ENCODE measurements at regions not wholly inside any gene's neighbourhood (a gene's known extent, or its start where the extent isn't known, plus 50 kb on each side); places are given as distances from the start of the nearest gene placed in this dataset.

DNA sequence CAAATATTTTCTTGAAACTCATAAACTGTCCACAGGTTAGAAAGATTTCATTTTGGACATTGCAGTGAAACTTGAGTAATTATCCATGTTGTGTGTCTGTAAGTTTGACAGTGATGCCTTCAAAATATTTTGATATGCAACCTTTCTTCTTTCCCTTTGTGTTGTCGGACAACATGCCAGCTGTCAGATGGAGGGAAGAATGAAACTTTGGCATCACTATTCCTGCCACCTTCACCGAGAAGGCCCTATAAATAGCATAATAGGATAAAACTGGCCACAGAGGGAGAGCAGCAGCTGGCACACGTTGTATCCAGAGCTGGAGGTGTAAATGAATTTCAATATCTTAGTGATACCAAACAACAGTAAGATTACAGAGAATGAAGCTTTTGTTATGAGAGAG lies 436.7 kb upstream of the CFAP20DC start:
- Histone ChIP-seq H3K27me3 (no peaks in the 10 kb centered on the region), H3K4me1 (no peaks in the 10 kb centered on the region)
- TF ChIP-seq POLR2AphosphoS5 (IDR thresholded peaks at IDR 0.05): no peak

DNA sequence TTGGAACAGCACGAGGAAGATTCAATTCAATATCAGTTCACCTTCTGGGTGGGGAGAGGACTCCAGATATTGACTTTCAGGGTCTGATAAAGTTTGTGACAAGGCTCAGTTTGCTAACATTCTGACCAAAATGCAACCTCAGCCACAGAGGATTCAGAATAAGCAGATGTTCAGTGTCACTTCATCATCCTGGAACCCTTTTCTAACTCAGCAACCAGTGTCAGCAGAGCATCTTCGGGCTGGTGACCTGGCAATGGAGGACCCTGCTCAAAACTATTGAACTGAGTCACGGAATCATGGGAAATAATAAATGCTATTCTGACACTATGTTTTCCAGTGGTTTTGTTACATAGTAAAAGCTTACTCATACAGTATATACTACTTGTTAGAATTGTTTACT lies 433.4 kb upstream of the CFAP20DC start:
- WGBS: 86% methylated on average over 3 of the region's 3 CpGs
- TF ChIP-seq POLR2A (IDR thresholded peaks at IDR 0.05; ENCODE audit: low read depth) (no peak), EP300 (IDR thresholded peaks at IDR 0.05) (no peak), POLR2AphosphoS5 (IDR thresholded peaks at IDR 0.05) (no peak)
- TF ChIP-seq, protein P1, sequence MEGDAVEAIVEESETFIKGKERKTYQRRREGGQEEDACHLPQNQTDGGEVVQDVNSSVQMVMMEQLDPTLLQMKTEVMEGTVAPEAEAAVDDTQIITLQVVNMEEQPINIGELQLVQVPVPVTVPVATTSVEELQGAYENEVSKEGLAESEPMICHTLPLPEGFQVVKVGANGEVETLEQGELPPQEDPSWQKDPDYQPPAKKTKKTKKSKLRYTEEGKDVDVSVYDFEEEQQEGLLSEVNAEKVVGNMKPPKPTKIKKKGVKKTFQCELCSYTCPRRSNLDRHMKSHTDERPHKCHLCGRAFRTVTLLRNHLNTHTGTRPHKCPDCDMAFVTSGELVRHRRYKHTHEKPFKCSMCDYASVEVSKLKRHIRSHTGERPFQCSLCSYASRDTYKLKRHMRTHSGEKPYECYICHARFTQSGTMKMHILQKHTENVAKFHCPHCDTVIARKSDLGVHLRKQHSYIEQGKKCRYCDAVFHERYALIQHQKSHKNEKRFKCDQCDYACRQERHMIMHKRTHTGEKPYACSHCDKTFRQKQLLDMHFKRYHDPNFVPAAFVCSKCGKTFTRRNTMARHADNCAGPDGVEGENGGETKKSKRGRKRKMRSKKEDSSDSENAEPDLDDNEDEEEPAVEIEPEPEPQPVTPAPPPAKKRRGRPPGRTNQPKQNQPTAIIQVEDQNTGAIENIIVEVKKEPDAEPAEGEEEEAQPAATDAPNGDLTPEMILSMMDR (IDR thresholded peaks at IDR 0.05): no peak

More for the DNA sequence above, 436.7 kb upstream of the CFAP20DC start:
- 47% methylated on average over 3 of the region's 3 CpGs for WGBS
- Histone ChIP-seq H3K4me3 (no peak overlapping the region), H3K9me3 (no peaks in the 10 kb centered on the region), H3K27ac (replicated peaks in 1 of 4) (no peak overlapping the region), H3K36me3 (no peaks in the 10 kb centered on the region)
- intact Hi-C loops (cut with DNase I): no loop called here
- no peak for DNase-seq (ENCODE audit: extremely low spot score)

DNA sequence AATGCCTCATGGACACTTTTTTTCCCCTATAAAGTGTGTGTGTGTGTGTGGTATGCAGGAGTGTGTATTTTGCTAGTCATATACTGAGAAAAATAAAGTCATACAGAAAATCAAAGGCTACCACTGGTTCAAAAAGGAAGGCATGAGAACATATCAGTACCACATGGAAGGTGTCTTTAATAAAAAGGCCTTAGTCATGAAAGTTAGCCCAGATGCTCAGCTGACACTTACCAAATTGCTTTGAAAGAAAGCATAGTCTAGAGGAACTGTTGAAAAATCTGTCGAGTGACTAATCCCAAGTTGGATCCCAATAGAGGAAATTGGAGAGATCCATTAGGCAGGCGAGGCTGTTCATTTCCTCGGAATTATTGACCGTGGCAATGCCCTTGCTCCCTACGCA lies 432.9 kb upstream of the CFAP20DC start:
- Histone ChIP-seq H3K4me3 (no peak overlapping the region), H3K9me3 (no peaks in the 10 kb centered on the region), H3K36me3 (no peaks in the 10 kb centered on the region), H3K27ac (replicated peaks in 1 of 4) (no peak overlapping the region), H3K27me3 (no peaks in the 10 kb centered on the region), H3K4me1 (no peaks in the 10 kb centered on the region)
- intact Hi-C loops (cut with DNase I): no loop called here
- TF ChIP-seq EP300 (IDR thresholded peaks at IDR 0.05): no peak
- TF ChIP-seq POLR2AphosphoS5 (IDR thresholded peaks at IDR 0.05): no peak
- TF ChIP-seq, protein P1 (IDR thresholded peaks at IDR 0.05): no peak
- no peak for TF ChIP-seq POLR2A (IDR thresholded peaks at IDR 0.05; ENCODE audit: low read depth)
- no peak for DNase-seq (ENCODE audit: extremely low spot score)
- WGBS: 70% methylated on average over 5 of the region's 5 CpGs

More for the DNA sequence above, 433.4 kb upstream of the CFAP20DC start:
- Histone ChIP-seq H3K27me3 (no peaks in the 10 kb centered on the region), H3K4me1 (no peaks in the 10 kb centered on the region), H3K9me3 (no peaks in the 10 kb centered on the region), H3K4me3 (no peak overlapping the region), H3K27ac (replicated peaks in 1 of 4) (no peak overlapping the region), H3K36me3 (no peaks in the 10 kb centered on the region)
- DNase-seq (ENCODE audit: extremely low spot score): no peak
- intact Hi-C loops (cut with DNase I): no loop called here

DNA sequence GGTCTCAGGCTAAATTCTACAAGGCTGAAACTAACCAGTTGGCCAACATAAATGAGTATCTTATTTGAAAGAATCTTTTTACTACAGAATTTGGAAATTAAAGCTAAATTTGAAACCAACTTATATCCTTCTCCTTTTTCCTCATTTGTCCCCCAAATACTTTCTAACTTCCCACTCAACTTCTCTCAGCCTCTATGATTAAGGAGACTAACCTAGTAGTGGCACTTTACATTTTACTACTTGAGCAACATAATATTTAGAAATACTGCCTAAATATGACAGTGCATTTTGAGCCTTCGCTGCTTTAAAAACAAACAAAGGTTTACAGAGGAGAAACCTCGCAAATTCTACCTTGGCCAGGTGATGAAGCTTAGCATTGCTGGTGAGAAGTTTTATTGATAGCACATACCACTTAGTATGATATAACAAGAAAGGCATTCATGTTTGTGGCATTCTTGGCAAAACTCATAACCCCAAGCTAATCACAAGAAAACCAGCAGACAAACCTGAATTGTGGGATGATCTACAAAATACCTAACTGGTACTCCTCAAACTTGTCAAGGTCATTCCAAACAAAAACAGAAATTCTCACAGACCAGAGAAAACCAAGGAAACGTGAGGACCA lies 432.1 kb upstream of the CFAP20DC start:
- Histone ChIP-seq H3K27ac (replicated peaks in 1 of 4) (no peak overlapping the region), H3K4me3 (no peak overlapping the region), H3K27me3 (no peaks in the 10 kb centered on the region), H3K9me3 (no peaks in the 10 kb centered on the region), H3K4me1 (no peaks in the 10 kb centered on the region), H3K36me3 (no peaks in the 10 kb centered on the region)
- TF ChIP-seq EP300 (IDR thresholded peaks at IDR 0.05) (no peak), POLR2AphosphoS5 (IDR thresholded peaks at IDR 0.05) (no peak), POLR2A (IDR thresholded peaks at IDR 0.05; ENCODE audit: low read depth) (no peak)
- TF ChIP-seq, protein P1 (IDR thresholded peaks at IDR 0.05): no peak
- intact Hi-C loops (cut with DNase I): no loop called here
- 87% methylated on average over 3 of the region's 3 CpGs for WGBS
- no peak for DNase-seq (ENCODE audit: extremely low spot score)

DNA sequence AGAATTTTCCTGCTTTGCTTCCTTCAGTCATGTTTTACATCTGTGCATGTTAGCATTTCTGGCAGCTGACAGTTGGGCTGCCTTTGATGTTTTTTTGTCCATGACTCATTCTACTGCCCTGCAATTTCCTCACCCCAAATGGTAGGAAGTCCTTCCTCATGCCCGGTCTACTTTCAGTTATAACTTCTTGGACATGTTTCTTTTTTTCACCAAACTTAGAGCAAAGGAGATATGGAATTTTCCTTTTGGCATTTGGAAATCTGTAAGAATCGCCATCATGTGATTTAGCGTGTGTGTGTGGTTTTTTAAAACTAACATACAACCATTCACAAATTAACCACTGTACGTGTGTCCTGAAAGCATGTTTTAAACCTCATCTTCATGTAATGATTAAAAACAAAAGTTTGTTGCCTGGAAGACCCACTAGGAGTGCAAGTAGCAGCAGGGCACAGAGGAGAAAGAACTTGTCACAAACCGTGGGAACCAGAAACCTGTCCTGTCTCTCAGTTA lies 430.7 kb upstream of the CFAP20DC start:
- DNase-seq (ENCODE audit: extremely low spot score): no peak
- intact Hi-C loops (cut with DNase I): no loop called here

More for the DNA sequence above, 430.7 kb upstream of the CFAP20DC start:
- Histone ChIP-seq H3K4me1 (no peaks in the 10 kb centered on the region), H3K4me3 (no peak overlapping the region), H3K27ac (replicated peaks in 1 of 4) (no peak overlapping the region), H3K27me3 (no peaks in the 10 kb centered on the region), H3K36me3 (no peaks in the 10 kb centered on the region), H3K9me3 (no peaks in the 10 kb centered on the region)
- WGBS: 76% methylated on average over 5 of the region's 5 CpGs
- TF ChIP-seq POLR2AphosphoS5 (IDR thresholded peaks at IDR 0.05) (no peak), POLR2A (IDR thresholded peaks at IDR 0.05; ENCODE audit: low read depth) (no peak), EP300 (IDR thresholded peaks at IDR 0.05) (no peak)
- TF ChIP-seq, protein P1 (IDR thresholded peaks at IDR 0.05): no peak
